Fibroblast of villous mesenchyme (primary cell): ENCODE measurements at regions not wholly inside any gene's neighbourhood (a gene's known extent, or its start where the extent isn't known, plus 50 kb on each side); places are given as distances from the start of the nearest gene placed in this dataset.

Source experiments
- DNase-seq: peaks from one replicate; pipeline ENCODE4 v3.0.0-alpha.2; 2010; ENCODE audit warnings: low read depth
- H3K4me3 ChIP-seq: 2 replicates; pipeline ENCODE4 v1.5.1; 2011; ENCODE audit warnings: low read depth, mild to moderate bottlenecking, low read length
- CTCF ChIP-seq: IDR thresholded peaks from 2 replicates; pipeline ENCODE4 v1.5.1; 2012; ENCODE audit warnings: low read depth, mild to moderate bottlenecking, low read length; ENCODE audit not compliant: insufficient read depth

- no peak overlapping the region for H3K4me3 ChIP-seq
- no peak for TF ChIP-seq CTCF
- DNase-seq: no peak
These were observed 260.5 kb downstream of the MSX2 start for GRCh38 chr5:174984863-174985262.

- no peak overlapping the region for H3K4me3 ChIP-seq
- no peak for TF ChIP-seq CTCF
- DNase-seq: no peak
These were observed 258.1 kb downstream of the MSX2 start for GRCh38 chr5:174982485-174982884.

GRCh38 chr5:174981416-174981815 is 257.0 kb downstream of the MSX2 start:
- TF ChIP-seq CTCF: no peak

GRCh38 chr5:174980952-174981351 is 256.6 kb downstream of the MSX2 start:
- no peak for TF ChIP-seq CTCF
- no peak for DNase-seq
- no peak overlapping the region for H3K4me3 ChIP-seq

More at GRCh38 chr5:174981416-174981815, 257.0 kb downstream of the MSX2 start:
- DNase-seq: no peak
- no peak overlapping the region for H3K4me3 ChIP-seq

GRCh38 chr5:174972291-174972690 is 247.9 kb downstream of the MSX2 start:
- H3K4me3 ChIP-seq: no peak overlapping the region
- TF ChIP-seq CTCF: no peak
- DNase-seq: no peak

- TF ChIP-seq CTCF: no peak
- H3K4me3 ChIP-seq: no peak overlapping the region
- no peak for DNase-seq
These were observed 246.8 kb downstream of the MSX2 start for GRCh38 chr5:174971210-174971609.

- TF ChIP-seq CTCF: no peak
- no peak for DNase-seq
- H3K4me3 ChIP-seq: no peak overlapping the region
These were observed 246.1 kb downstream of the MSX2 start for GRCh38 chr5:174970502-174970901.
